Prostate gland (tissue), 2 donors: ENCODE measurements at regions not wholly inside any gene's neighbourhood (a gene's known extent, or its start where the extent isn't known, plus 50 kb on each side); places are given as distances from the start of the nearest gene placed in this dataset.

ENCODE experiments used
- POLR2A ChIP-seq: fragments of 450-650 bp; IDR thresholded peaks from one replicate; pipeline ENCODE4 v1.6.1; 2016; ENCODE audit warnings: antibody characterized with exemption, mild to moderate bottlenecking
- POLR2AphosphoS5 ChIP-seq: sonication (generic); formaldehyde crosslinking; IDR thresholded peaks from one replicate; pipeline ENCODE4 v1.6.1; 2017; ENCODE audit warnings: antibody characterized with exemption
- TF ChIP-seq, protein P1 (sequence below), 4 experiments: fragments of 200-600 bp in 2 of 4; fragments of 450-650 bp in 2 of 4; sonication (generic) in 2 of 4; IDR thresholded peaks; 1 replicate in 3 of 4; 2 replicates in 1 of 4; pipeline ENCODE4 v1.5.1; 2016 to 2019; ENCODE audit warnings: antibody characterized with exemption in 4 of 4, mild to moderate bottlenecking in 2 of 4, moderate library complexity in 2 of 4

DNA sequence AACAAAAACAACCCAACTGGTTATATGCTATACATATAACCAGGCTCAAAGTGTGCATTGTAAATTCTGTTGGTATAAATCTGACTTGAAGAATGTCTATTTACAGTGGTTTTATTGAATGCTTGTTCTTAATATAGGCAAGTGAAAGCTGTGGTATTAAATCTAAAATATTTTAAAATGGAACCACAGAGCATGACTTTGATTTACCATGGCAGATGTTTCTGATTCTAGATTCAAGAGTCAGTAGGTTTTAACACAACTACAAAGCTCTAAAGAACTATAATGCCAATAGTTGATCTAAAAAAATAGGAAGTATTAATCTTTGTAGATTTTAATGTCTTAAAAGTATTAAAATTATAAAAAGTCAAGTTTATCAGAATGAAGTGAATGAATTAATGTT, 141.9 kb upstream of the PLSCR5 start:
- TF ChIP-seq, protein P1, sequence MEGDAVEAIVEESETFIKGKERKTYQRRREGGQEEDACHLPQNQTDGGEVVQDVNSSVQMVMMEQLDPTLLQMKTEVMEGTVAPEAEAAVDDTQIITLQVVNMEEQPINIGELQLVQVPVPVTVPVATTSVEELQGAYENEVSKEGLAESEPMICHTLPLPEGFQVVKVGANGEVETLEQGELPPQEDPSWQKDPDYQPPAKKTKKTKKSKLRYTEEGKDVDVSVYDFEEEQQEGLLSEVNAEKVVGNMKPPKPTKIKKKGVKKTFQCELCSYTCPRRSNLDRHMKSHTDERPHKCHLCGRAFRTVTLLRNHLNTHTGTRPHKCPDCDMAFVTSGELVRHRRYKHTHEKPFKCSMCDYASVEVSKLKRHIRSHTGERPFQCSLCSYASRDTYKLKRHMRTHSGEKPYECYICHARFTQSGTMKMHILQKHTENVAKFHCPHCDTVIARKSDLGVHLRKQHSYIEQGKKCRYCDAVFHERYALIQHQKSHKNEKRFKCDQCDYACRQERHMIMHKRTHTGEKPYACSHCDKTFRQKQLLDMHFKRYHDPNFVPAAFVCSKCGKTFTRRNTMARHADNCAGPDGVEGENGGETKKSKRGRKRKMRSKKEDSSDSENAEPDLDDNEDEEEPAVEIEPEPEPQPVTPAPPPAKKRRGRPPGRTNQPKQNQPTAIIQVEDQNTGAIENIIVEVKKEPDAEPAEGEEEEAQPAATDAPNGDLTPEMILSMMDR (IDR thresholded peaks at IDR 0.05): no peak
- TF ChIP-seq POLR2AphosphoS5 (no peak), POLR2A (no peak)
